Progenitor cell of endocrine pancreas (in vitro differentiated cells): ENCODE measurements at regions not wholly inside any gene's neighbourhood (a gene's known extent, or its start where the extent isn't known, plus 50 kb on each side); places are given as distances from the start of the nearest gene placed in this dataset.

Source experiments
- DNase-seq: peaks from one replicate; pipeline ENCODE4 v3.0.0; 2021; ENCODE audit warnings: low spot score; ENCODE audit not compliant: unreplicated experiment
- H3K27ac Mint-ChIP-seq: 2 replicates; pipeline ENCODE4 v1.8.0; 2021; ENCODE audit warnings: mild to moderate bottlenecking, moderate library complexity, mixed read lengths
- H3K27me3 Mint-ChIP-seq: 2 replicates; pipeline ENCODE4 v1.8.0; 2021; ENCODE audit warnings: mixed read lengths
- H3K36me3 Mint-ChIP-seq: 2 replicates; pipeline ENCODE4 v1.8.0; 2022; ENCODE audit warnings: mixed read lengths; ENCODE audit not compliant: insufficient read depth
- H3K4me1 Mint-ChIP-seq: 2 replicates; pipeline ENCODE4 v1.8.0; 2021; ENCODE audit warnings: low read depth, mixed read lengths
- H3K4me3 Mint-ChIP-seq: 2 replicates; pipeline ENCODE4 v1.8.0; 2021; ENCODE audit warnings: low read depth, mild to moderate bottlenecking, moderate library complexity, mixed read lengths
- H3K9me3 Mint-ChIP-seq: 2 replicates; pipeline ENCODE4 v1.8.0; 2021; ENCODE audit warnings: low read depth, mixed read lengths
- CTCF ChIP-seq: fragments of 200-600 bp; sonication (generic); IDR thresholded peaks from one replicate; pipeline ENCODE4 v1.5.0; 2021; ENCODE audit warnings: antibody characterized with exemption, mild to moderate bottlenecking; ENCODE audit not compliant: unreplicated experiment

GRCh38 chr4:66071911-66072310, 401.6 kb upstream of the EPHA5 start:
- no peak for TF ChIP-seq CTCF
- H3K4me1 Mint-ChIP-seq: no peaks in the 10 kb centered on the region
- no peaks in the 10 kb centered on the region for H3K36me3 Mint-ChIP-seq
- H3K27ac Mint-ChIP-seq: no peak overlapping the region
- no peaks in the 10 kb centered on the region for H3K27me3 Mint-ChIP-seq
- no peak overlapping the region for H3K4me3 Mint-ChIP-seq
- no peak for DNase-seq
- peaks cover 5% of the 10 kb centered on the region for H3K9me3 Mint-ChIP-seq

GRCh38 chr4:66062921-66063320, 392.6 kb upstream of the EPHA5 start:
- no peaks in the 10 kb centered on the region for H3K36me3 Mint-ChIP-seq
- H3K4me1 Mint-ChIP-seq: no peaks in the 10 kb centered on the region
- no peak overlapping the region for H3K27ac Mint-ChIP-seq
- no peak overlapping the region for H3K4me3 Mint-ChIP-seq
- H3K9me3 Mint-ChIP-seq: no peaks in the 10 kb centered on the region
- H3K27me3 Mint-ChIP-seq: no peaks in the 10 kb centered on the region
- TF ChIP-seq CTCF: no peak
- DNase-seq: no peak

- DNase-seq: no peak
- H3K27ac Mint-ChIP-seq: no peak overlapping the region
- H3K9me3 Mint-ChIP-seq: no peaks in the 10 kb centered on the region
- H3K27me3 Mint-ChIP-seq: no peaks in the 10 kb centered on the region
- H3K4me3 Mint-ChIP-seq: no peak overlapping the region
- H3K4me1 Mint-ChIP-seq: no peaks in the 10 kb centered on the region
- no peaks in the 10 kb centered on the region for H3K36me3 Mint-ChIP-seq
- no peak for TF ChIP-seq CTCF
Observed at GRCh38 chr4:66062044-66062443, 391.8 kb upstream of the EPHA5 start.

- Mint-ChIP-seq H3K27ac (no peak overlapping the region), H3K27me3 (no peaks in the 10 kb centered on the region), H3K4me1 (no peaks in the 10 kb centered on the region), H3K9me3 (no peaks in the 10 kb centered on the region), H3K4me3 (no peak overlapping the region), H3K36me3 (no peaks in the 10 kb centered on the region)
- DNase-seq: no peak
- TF ChIP-seq CTCF: no peak
Observed at GRCh38 chr4:66059556-66059955, 389.3 kb upstream of the EPHA5 start.

GRCh38 chr4:66059136-66059535, 388.8 kb upstream of the EPHA5 start:
- Mint-ChIP-seq H3K4me3 (no peak overlapping the region), H3K27ac (no peak overlapping the region), H3K36me3 (no peaks in the 10 kb centered on the region), H3K27me3 (no peaks in the 10 kb centered on the region), H3K4me1 (no peaks in the 10 kb centered on the region), H3K9me3 (no peaks in the 10 kb centered on the region)
- no peak for TF ChIP-seq CTCF
- DNase-seq: no peak
